Uterus (tissue), 2 donors: ENCODE measurements at regions not wholly inside any gene's neighbourhood (a gene's known extent, or its start where the extent isn't known, plus 50 kb on each side); places are given as distances from the start of the nearest gene placed in this dataset.

ENCODE experiments used
- CTCF ChIP-seq, 4 experiments: fragments of 200-600 bp in 2 of 4; fragments of 450-650 bp in 2 of 4; sonication (generic) in 2 of 4; IDR thresholded peaks; one replicate each; pipeline ENCODE4 v1.5.1; 2016 to 2019; ENCODE audit warnings: antibody characterized with exemption in 4 of 4, mild to moderate bottlenecking in 2 of 4, moderate library complexity in 1 of 4
- POLR2A ChIP-seq, 2 donors: fragments of 450-650 bp; IDR thresholded peaks; one replicate each; pipeline ENCODE4 v1.6.1; 2016; ENCODE audit warnings: antibody characterized with exemption in 2 of 2, mild to moderate bottlenecking in 1 of 2, moderate library complexity in 1 of 2

GRCh38 chr6:156687789-156688619 lies 89.2 kb upstream of the ARID1B start:
- TF ChIP-seq CTCF (IDR thresholded peaks at IDR 0.05) (no peak), POLR2A (IDR thresholded peaks at IDR 0.05) (no peak)
